WTC11 (cell line): ENCODE measurements at regions not wholly inside any gene's neighbourhood (a gene's known extent, or its start where the extent isn't known, plus 50 kb on each side); places are given as distances from the start of the nearest gene placed in this dataset.

Source experiments
- ATAC-seq: fragments of 200-7000 bp; cut with Tn5 transposase; 2 replicates; pipeline ENCODE4 v1.10.0; 2021; ENCODE audit warnings: mild to moderate bottlenecking, moderate library complexity
- CTCF ChIA-PET: fragments of 300-600 bp; sonication (Branson Sonifier 250); formaldehyde crosslinking; loops from one replicate; lab custom pipeline; 2021; ENCODE audit warnings: antibody characterized with exemption; lab: Charles Lee
- POLR2A ChIA-PET: fragments of 350-600 bp; sonication (Branson Sonifier 250); formaldehyde crosslinking; loops from one replicate; lab custom pipeline; 2021; ENCODE audit warnings: antibody characterized with exemption; lab: Charles Lee
- DNase-seq: peaks from one replicate; pipeline ENCODE4 v3.0.0; 2021; ENCODE audit warnings: low spot score
- H3K27ac Mint-ChIP-seq: 2 replicates; pipeline ENCODE4 v1.8.0; 2021; ENCODE audit warnings: mixed read lengths
- H3K27me3 Mint-ChIP-seq: 2 replicates; pipeline ENCODE4 v1.8.0; 2021; ENCODE audit warnings: low read depth, mild to moderate bottlenecking, moderate library complexity, mixed read lengths
- H3K36me3 Mint-ChIP-seq: 2 replicates; pipeline ENCODE4 v1.8.0; 2021; ENCODE audit warnings: mixed read lengths
- H3K4me1 Mint-ChIP-seq: 2 replicates; pipeline ENCODE4 v1.8.0; 2022; ENCODE audit warnings: mixed read lengths
- H3K4me3 Mint-ChIP-seq: 2 replicates; pipeline ENCODE4 v1.8.0; 2021; ENCODE audit warnings: mild to moderate bottlenecking, moderate library complexity, mixed read lengths
- H3K9me3 Mint-ChIP-seq: 2 replicates; pipeline ENCODE4 v1.8.0; 2021; ENCODE audit warnings: mixed read lengths
- ATF1 ChIP-seq: sonication (generic); formaldehyde crosslinking; IDR thresholded peaks from 2 replicates; pipeline ENCODE4 v1.8.1; 2023; ENCODE audit warnings: mild to moderate bottlenecking, moderate library complexity, missing genetic modification reagents
- ATF3 ChIP-seq: sonication (generic); formaldehyde crosslinking; conservative IDR thresholded peaks from 2 replicates; pipeline ENCODE4 v1.8.1; 2022; ENCODE audit warnings: mild to moderate bottlenecking, missing genetic modification reagents
- E2F5 ChIP-seq: sonication (generic); formaldehyde crosslinking; IDR thresholded peaks from 2 replicates; pipeline ENCODE4 v1.8.1; 2022; ENCODE audit warnings: mild to moderate bottlenecking, moderate library complexity, missing genetic modification reagents
- ERG ChIP-seq: fragments of 250-450 bp; sonication (Bioruptor Pico); IDR thresholded peaks from 2 replicates; pipeline ENCODE4 v1.8.0; 2021; ENCODE audit warnings: mild to moderate bottlenecking
- IRF2 ChIP-seq: sonication (generic); formaldehyde crosslinking; IDR thresholded peaks from 2 replicates; pipeline ENCODE4 v1.8.0; 2022; ENCODE audit warnings: low read depth, missing genetic modification reagents, borderline replicate concordance
- NR1H2 ChIP-seq: sonication (generic); formaldehyde crosslinking; IDR thresholded peaks from 2 replicates; pipeline ENCODE4 v1.9.0; 2021; ENCODE audit warnings: mild to moderate bottlenecking, moderate library complexity, missing genetic modification reagents
- PRDM15 ChIP-seq: sonication (generic); formaldehyde crosslinking; IDR thresholded peaks from 2 replicates; pipeline ENCODE4 v1.8.0; 2022; ENCODE audit warnings: missing genetic modification reagents
- TCF7 ChIP-seq: sonication (generic); formaldehyde crosslinking; IDR thresholded peaks from 2 replicates; pipeline ENCODE4 v1.8.0; 2022; ENCODE audit warnings: mild to moderate bottlenecking, low read depth, missing genetic modification reagents, moderate library complexity
- TEAD4 ChIP-seq: sonication (generic); formaldehyde crosslinking; IDR thresholded peaks from 2 replicates; pipeline ENCODE4 v1.8.0; 2022; ENCODE audit warnings: mild to moderate bottlenecking, missing genetic modification reagents
- USF1 ChIP-seq: sonication (generic); formaldehyde crosslinking; IDR thresholded peaks from 2 replicates; pipeline ENCODE4 v1.8.0; 2022; ENCODE audit warnings: mild to moderate bottlenecking, missing genetic modification reagents
- USF2 ChIP-seq: sonication (generic); formaldehyde crosslinking; IDR thresholded peaks from 2 replicates; pipeline ENCODE4 v1.8.1; 2023; ENCODE audit warnings: mild to moderate bottlenecking, missing genetic modification reagents, moderate library complexity
- ZBTB43 ChIP-seq: sonication (generic); formaldehyde crosslinking; IDR thresholded peaks from 2 replicates; pipeline ENCODE4 v1.8.1; 2023; ENCODE audit warnings: mild to moderate bottlenecking, missing genetic modification reagents
- ZNF512 ChIP-seq: sonication (generic); formaldehyde crosslinking; IDR thresholded peaks from 2 replicates; pipeline ENCODE4 v1.8.1; 2022; ENCODE audit warnings: missing genetic modification reagents, borderline replicate concordance
- ZNF671 ChIP-seq: fragments of 250-450 bp; sonication (Bioruptor Pico); IDR thresholded peaks from 2 replicates; pipeline ENCODE4 v1.8.0; 2021; ENCODE audit warnings: mild to moderate bottlenecking

GRCh38 chr2:529852-530251, 147.4 kb downstream of the TMEM18 start (continued):
- no peak for TF ChIP-seq PRDM15
- no peak for TF ChIP-seq TEAD4 (CRISPR knock-in tag)
- TF ChIP-seq ERG (CRISPR knock-in tag), result no peak
- no peak for TF ChIP-seq E2F5 (CRISPR knock-in tag)
- TF ChIP-seq ATF1 (CRISPR knock-in tag), result no peak
- no peak for TF ChIP-seq ATF3
- no peak for TF ChIP-seq IRF2 (CRISPR knock-in tag)
- TF ChIP-seq TCF7 (CRISPR knock-in tag), result no peak
- no peak for TF ChIP-seq NR1H2
- TF ChIP-seq ZNF671 (CRISPR knock-in tag), result no peak
- no peak for TF ChIP-seq ZNF512

GRCh38 chr2:529424-529823, 147.8 kb downstream of the TMEM18 start:
- Mint-ChIP-seq H3K4me3 (no peak overlapping the region), H3K4me1 (0 out of 2 replicates have a peak, but pooled peaks cover 3% of the 10 kb centered on the region), H3K27ac (no peak overlapping the region), H3K27me3 (no peaks in the 10 kb centered on the region; the same call in 1 of the 2 replicates), H3K36me3 (no peaks in the 10 kb centered on the region)
- ChIA-PET CTCF (interaction anchor here (0.6 to 1.9 kb wide), 7 partner anchors 16 to 611 kb away, joined by 3 to 10 read pairs (median 3); no protein-coding TSS in a partner anchor), POLR2A (no interaction called here)
- ATAC-seq (peak; percentile 86), DNase-seq (no peak)
- no peak for TF ChIP-seq ZBTB43 (CRISPR knock-in tag)
- TF ChIP-seq USF2 (CRISPR knock-in tag), result peak; percentile 68
- TF ChIP-seq USF1, result peak; percentile 55; the same call in 1 of the 2 replicates
- TF ChIP-seq, all 79 proteins: peak for 2
- H3K9me3 Mint-ChIP-seq, result no peaks in the 10 kb centered on the region
